Natural killer cell (primary cell): ENCODE measurements at regions not wholly inside any gene's neighbourhood (a gene's known extent, or its start where the extent isn't known, plus 50 kb on each side); places are given as distances from the start of the nearest gene placed in this dataset.

Source experiments
- ATAC-seq, 3 donors: fragments of 150-1000 bp in 2 of 3; fragments of 200-7000 bp in 1 of 3; cut with Tn5 transposase; 1 replicate in 1 of 3; 2 replicates in 2 of 3; pipeline ENCODE4 v1.10.0; 2021; ENCODE audit warnings: mild to moderate bottlenecking in 2 of 3, moderate library complexity in 2 of 3
- DNase-seq, 2 donors: peaks; one replicate each; pipeline versions ENCODE4 v3.0.0 to v3.0.0-alpha.2; 2013 to 2021; ENCODE audit warnings: mixed read lengths in 1 of 2
- H3K27ac ChIP-seq: one replicate; pipeline ENCODE4 v1.5.1; 2013; ENCODE audit warnings: mild to moderate bottlenecking, low read length
- H3K27me3 ChIP-seq: one replicate; pipeline ENCODE4 v1.6.1; 2013; ENCODE audit warnings: low read length; ENCODE audit not compliant: control insufficient read depth, insufficient read depth
- H3K36me3 ChIP-seq: one replicate; pipeline ENCODE4 v1.6.1; 2013; ENCODE audit warnings: low read length; ENCODE audit not compliant: control insufficient read depth, insufficient read depth
- H3K4me1 ChIP-seq: one replicate; pipeline ENCODE4 v1.6.1; 2013; ENCODE audit warnings: low read length; ENCODE audit not compliant: control insufficient read depth, insufficient read depth
- H3K4me3 ChIP-seq: one replicate; pipeline ENCODE4 v1.5.1; 2013; ENCODE audit warnings: low read length
- H3K9me3 ChIP-seq: one replicate; pipeline ENCODE4 v1.6.1; 2013; ENCODE audit warnings: low read length; ENCODE audit not compliant: control insufficient read depth, insufficient read depth
- H3K27ac Mint-ChIP-seq, 2 donors: one replicate each; pipeline ENCODE4 v1.8.0; 2022; ENCODE audit warnings: mild to moderate bottlenecking in 2 of 2, mixed read lengths in 2 of 2, moderate library complexity in 1 of 2
- H3K27me3 Mint-ChIP-seq, 2 donors: one replicate each; pipeline ENCODE4 v1.8.0; 2022; ENCODE audit warnings: low read depth in 2 of 2, mixed read lengths in 2 of 2
- H3K36me3 Mint-ChIP-seq: one replicate; pipeline ENCODE4 v1.8.0; 2022; ENCODE audit warnings: mixed read lengths
- H3K4me1 Mint-ChIP-seq, 2 donors: one replicate each; pipeline ENCODE4 v1.8.0; 2022; ENCODE audit warnings: mixed read lengths in 2 of 2
- H3K4me3 Mint-ChIP-seq: one replicate; pipeline ENCODE4 v1.8.0; 2022; ENCODE audit warnings: mild to moderate bottlenecking, moderate library complexity, mixed read lengths
- H3K9me3 Mint-ChIP-seq, 2 donors: one replicate each; pipeline ENCODE4 v1.8.0; 2022; ENCODE audit warnings: mixed read lengths in 2 of 2
- CTCF ChIP-seq: fragments of 200-600 bp; IDR thresholded peaks from one replicate; pipeline ENCODE4 v1.8.0; 2022; ENCODE audit warnings: antibody characterized with exemption
- WGBS: methylation state at CpG from one replicate; pipeline ENCODE4 v1.1.7; 2013; ENCODE audit warnings: missing lambda C conversion rate; ENCODE audit not compliant: insufficient coverage; 5-methylcytosine and 5-hydroxymethylcytosine counted together
- intact Hi-C: fragments of 100-400 bp; cut with micrococcal nuclease; formaldehyde crosslinking; loops from one replicate; pipeline ENCODE4 v1.14.2; 2022

DNA sequence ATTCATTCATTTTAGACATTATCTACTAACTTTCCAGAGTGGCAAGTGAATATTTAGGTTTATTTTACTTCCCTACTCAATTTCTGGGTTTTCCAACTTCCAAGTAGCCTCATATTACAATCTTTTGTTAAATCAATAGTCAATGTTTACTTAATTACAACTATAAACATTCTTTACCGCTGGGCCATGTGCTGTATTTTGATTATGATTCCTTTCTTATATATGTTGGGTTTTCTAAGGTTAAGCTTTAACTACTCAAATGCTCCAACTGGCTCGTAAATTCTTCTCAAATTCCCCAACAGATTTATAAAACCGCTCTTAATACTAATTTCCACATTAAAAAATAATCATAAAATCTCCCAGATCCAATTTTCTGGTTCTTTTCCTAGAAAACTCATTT, 110.1 kb upstream of the ABCA1 start:
- Histone ChIP-seq H3K4me3 (no peak overlapping the region), H3K4me1 (no peaks in the 10 kb centered on the region), H3K36me3 (no peaks in the 10 kb centered on the region), H3K9me3 (no peaks in the 10 kb centered on the region), H3K27me3 (no peaks in the 10 kb centered on the region), H3K27ac (no peak overlapping the region)
- Mint-ChIP-seq H3K4me1 (no peaks in the 10 kb centered on the region), H3K27ac (no peak overlapping the region), H3K9me3 (no peaks in the 10 kb centered on the region), H3K27me3 (peaks cover 18 to 20% of the 10 kb centered on the region in 2 donors), H3K36me3 (no peaks in the 10 kb centered on the region), H3K4me3 (no peak overlapping the region)
- DNase-seq (no peak), ATAC-seq (no peak)
- WGBS = 84% methylated on average over 2 of the region's 3 CpGs
- intact Hi-C loops = no loop called here
- TF ChIP-seq CTCF = no peak

DNA sequence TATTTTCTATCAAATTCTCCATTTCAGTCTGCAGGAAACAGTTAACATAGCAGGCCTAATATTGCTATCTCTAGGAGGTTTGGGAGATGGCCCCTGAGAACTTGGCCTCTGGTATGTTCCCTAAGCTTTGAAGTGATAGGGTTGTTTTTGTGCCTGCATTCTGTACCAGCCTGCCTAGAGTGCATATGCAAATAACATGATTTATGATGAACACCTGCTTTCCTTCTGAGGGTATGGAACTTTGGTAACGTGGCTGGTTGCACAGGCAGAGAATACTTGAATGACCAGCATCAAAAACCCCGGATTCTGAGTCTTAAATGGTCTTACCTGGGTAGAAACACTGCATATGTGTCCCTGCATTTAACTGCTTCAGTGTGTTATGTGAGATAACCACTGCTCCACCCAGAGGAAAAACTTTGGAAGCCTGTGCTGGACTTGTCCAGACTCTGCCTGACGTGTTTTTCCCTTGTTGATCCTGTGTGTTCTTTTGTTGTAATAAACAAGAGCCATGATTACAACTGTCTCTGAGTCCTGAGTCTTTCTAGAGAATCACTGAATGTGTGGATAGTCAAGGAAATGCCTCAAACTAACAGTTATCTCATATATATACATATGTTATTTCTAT, 111.3 kb upstream of the ABCA1 start:
- Histone ChIP-seq H3K27me3 (no peaks in the 10 kb centered on the region), H3K4me1 (no peaks in the 10 kb centered on the region), H3K4me3 (no peak overlapping the region), H3K9me3 (no peaks in the 10 kb centered on the region), H3K36me3 (no peaks in the 10 kb centered on the region), H3K27ac (no peak overlapping the region)
- WGBS = 80% methylated on average over 3 of the region's 3 CpGs
- no peaks in the 10 kb centered on the region for H3K4me1 Mint-ChIP-seq
- H3K27ac Mint-ChIP-seq = no peak overlapping the region
- H3K27me3 Mint-ChIP-seq = peaks cover 18 to 21% of the 10 kb centered on the region in 2 donors
- no peak for DNase-seq
- ATAC-seq = no peak
- H3K4me3 Mint-ChIP-seq = no peak overlapping the region
- no peaks in the 10 kb centered on the region for H3K36me3 Mint-ChIP-seq
- TF ChIP-seq CTCF = no peak
- no peaks in the 10 kb centered on the region for H3K9me3 Mint-ChIP-seq
- intact Hi-C loops = no loop called here

- WGBS = 50% methylated on average over 1 of the region's 3 CpGs
- H3K36me3 Mint-ChIP-seq = no peaks in the 10 kb centered on the region
- Histone ChIP-seq H3K27me3 (no peaks in the 10 kb centered on the region), H3K27ac (no peak overlapping the region), H3K4me1 (no peaks in the 10 kb centered on the region), H3K4me3 (no peak overlapping the region), H3K9me3 (no peaks in the 10 kb centered on the region), H3K36me3 (no peaks in the 10 kb centered on the region)
- peaks cover 13 to 16% of the 10 kb centered on the region in 2 donors for H3K27me3 Mint-ChIP-seq
- ATAC-seq (no peak), DNase-seq (no peak)
- H3K9me3 Mint-ChIP-seq = no peaks in the 10 kb centered on the region
- H3K4me3 Mint-ChIP-seq = no peak overlapping the region
- H3K27ac Mint-ChIP-seq = no peak overlapping the region
- TF ChIP-seq CTCF = no peak
- intact Hi-C loops = no loop called here
- H3K4me1 Mint-ChIP-seq = no peaks in the 10 kb centered on the region
Measured at GRCh38 chr9:105043370-105043936, 115.5 kb upstream of the ABCA1 start.

GRCh38 chr9:105044518-105044917, 116.6 kb upstream of the ABCA1 start:
- H3K27ac Mint-ChIP-seq = no peak overlapping the region
- H3K9me3 Mint-ChIP-seq = no peaks in the 10 kb centered on the region
- Histone ChIP-seq H3K4me3 (no peak overlapping the region), H3K27ac (no peak overlapping the region), H3K36me3 (no peaks in the 10 kb centered on the region), H3K9me3 (no peaks in the 10 kb centered on the region), H3K27me3 (no peaks in the 10 kb centered on the region), H3K4me1 (no peaks in the 10 kb centered on the region)
- WGBS = 91% methylated on average over 2 of the region's 2 CpGs
- TF ChIP-seq CTCF = no peak
- H3K36me3 Mint-ChIP-seq = no peaks in the 10 kb centered on the region
- no peak for DNase-seq
- no peaks in the 10 kb centered on the region for H3K4me1 Mint-ChIP-seq
- H3K4me3 Mint-ChIP-seq = no peak overlapping the region
- H3K27me3 Mint-ChIP-seq = peaks cover 5 to 11% of the 10 kb centered on the region in 2 donors
- ATAC-seq = no peak
- intact Hi-C loops = no loop called here
